ENCODE measurements at regions not wholly inside any gene's neighbourhood (a gene's known extent, or its start where the extent isn't known, plus 50 kb on each side); places are given as distances from the start of the nearest gene placed in this dataset.
"Not testable (repeated sequence)": the region's sequence is repeated elsewhere in the genome, so short reads cannot be mapped to it uniquely, and the experiment has no call there.

DNA sequence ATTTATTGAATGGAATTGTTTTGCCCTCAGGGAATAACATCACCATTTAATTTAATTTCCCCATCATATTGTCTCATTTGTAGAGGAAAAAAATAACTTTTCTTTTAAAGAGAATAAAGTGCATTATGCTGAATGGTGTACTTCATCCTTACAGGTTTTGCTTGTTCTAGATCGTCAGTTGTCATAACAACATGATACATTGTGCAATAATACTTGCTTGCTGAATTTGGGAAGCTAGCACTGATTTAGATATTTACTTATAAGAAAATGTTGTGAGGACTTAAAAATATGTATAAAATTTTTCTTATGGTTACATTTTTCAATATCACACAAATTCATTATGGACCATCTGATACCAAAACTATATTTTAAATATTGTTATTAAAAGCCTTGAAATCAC, 509.0 kb upstream of the POU3F2 start:
- DNase-seq (ENCODE audit: low read depth), result no peak

DNA sequence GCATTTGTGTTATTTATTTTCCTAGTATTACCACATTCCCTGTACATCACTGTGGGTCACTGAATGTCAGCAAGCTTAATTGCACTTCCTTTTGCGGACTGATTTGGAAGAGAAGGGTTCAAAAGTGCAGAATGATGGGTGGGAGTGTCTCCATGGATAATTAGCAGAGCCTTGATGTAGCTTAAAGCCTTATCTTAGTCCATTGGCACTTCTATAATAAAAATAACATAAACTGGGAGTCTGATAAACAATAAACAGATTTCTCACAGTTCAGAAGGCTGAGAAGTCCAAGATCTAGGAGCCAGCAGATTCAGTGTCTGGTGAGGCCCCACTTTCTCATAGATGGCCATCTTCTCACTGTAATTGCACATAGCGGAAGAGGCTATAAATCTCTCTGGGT, 501.1 kb upstream of the POU3F2 start:
- DNase-seq (ENCODE audit: low read depth), result no peak

DNA sequence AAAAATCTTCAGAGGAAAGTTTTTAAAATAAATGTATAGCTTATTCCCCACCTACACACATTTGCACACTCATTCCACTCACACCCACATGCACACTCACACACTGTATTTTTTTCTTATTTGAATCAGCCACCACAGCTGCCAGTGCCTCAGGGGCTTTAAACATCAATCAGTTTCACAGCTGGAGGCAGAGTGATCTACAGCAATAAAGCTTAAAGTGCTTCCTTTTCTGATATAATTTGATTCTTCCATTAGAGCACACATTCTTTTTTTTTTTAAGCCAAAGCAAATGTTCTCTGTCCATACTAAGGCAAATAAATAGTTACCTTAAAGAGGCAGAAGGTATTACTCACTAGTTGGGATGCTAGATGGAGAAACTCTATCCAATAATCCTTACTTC, 498.8 kb upstream of the POU3F2 start:
- no peak for DNase-seq (ENCODE audit: low read depth)

DNA sequence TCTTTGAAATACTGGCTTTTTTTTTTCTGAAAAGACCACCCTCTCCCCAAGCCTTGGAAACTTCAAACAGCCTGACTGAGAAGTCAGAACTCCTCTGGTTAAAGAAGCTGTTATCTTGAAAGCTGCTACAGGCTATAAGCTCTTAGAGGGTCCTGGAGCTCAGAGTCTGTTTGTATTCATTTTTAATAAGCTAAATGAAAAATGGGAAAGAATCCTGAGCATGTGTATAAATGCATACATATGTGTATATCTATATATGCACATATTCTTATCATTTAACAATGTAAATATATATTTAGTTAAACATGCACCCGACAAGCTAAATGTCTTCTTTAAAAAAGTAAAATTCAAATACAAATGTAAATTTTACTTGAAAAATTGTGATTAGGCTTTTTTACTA, 494.9 kb upstream of the POU3F2 start:
- DNase-seq (ENCODE audit: low read depth), result no peak

DNA sequence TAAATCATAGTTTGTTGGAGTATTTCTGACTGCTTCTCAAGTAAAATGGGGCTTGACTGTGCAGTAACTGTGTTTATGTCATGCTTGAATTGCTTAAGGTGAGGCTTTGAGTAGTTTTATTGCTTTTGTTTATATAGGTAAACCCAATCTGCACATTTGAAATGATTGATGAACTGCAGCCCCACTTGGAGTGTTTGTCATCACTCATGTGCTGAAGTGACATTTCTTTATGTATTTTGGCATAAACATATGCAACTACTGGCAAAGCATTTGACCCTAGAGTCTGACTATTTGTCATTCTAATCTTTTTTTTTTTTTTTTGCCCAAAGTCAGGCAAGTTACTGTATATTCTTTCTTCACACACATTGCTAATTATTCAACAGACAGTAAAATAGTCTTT, 491.4 kb upstream of the POU3F2 start:
- no peak for DNase-seq (ENCODE audit: low read depth)

DNA sequence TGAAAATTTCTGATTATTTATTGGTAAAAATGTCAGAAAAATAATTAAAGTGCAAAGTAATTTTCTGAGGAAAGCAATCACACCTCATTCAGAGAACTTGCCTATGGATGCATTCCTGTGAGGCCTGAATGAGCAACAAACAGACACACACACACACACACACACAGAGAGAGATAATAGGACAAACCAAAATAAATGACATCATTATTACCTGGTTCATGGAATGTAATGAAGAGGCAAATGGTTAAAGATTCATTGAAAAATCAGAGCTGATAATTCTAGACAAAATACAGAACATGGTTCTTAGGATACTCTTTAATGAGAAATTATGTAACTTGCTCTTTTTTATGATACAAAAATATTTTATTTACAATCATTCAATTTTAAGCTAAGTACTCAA, 490.6 kb upstream of the POU3F2 start:
- no peak for DNase-seq (ENCODE audit: low read depth)

DNA sequence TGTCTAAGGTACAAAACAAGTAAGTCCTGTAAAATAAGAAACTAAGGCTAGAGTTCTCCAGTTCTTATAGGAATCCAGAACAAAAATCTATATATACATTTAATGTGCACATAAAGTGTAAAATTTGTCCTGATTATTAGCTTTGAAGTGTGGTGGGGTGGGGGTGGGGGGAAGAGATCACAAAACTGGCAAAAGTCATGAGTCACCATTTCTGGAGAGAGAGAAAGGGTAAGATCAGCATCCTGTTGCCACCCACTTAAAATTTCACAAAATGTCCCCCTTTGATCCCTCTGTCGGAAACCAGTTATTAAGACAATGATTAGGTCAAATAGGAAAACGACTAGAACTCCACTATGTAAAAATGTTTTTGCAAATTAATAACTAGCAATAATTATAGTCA, 482.0 kb upstream of the POU3F2 start:
- DNase-seq (ENCODE audit: low read depth), result no peak

DNA sequence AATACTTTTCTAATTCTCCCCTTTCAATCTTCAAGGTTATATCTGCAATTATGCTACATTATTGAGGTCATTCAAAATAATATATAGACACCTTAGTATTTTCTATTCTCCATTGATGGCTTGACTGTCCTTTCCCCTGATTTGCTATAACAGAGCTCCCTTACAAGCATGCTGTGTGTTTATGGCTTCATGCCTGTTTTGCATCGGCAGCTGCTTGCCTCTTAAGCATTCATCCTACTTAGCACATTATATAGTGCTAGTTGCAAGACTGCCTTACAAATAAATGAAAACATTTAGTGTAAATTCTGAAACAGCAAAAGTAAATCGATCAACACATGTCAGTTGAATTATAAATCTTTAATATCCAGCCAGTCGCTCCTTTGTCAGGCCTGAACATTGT, 476.2 kb upstream of the POU3F2 start:
- DNase-seq (ENCODE audit: low read depth), result no peak

DNA sequence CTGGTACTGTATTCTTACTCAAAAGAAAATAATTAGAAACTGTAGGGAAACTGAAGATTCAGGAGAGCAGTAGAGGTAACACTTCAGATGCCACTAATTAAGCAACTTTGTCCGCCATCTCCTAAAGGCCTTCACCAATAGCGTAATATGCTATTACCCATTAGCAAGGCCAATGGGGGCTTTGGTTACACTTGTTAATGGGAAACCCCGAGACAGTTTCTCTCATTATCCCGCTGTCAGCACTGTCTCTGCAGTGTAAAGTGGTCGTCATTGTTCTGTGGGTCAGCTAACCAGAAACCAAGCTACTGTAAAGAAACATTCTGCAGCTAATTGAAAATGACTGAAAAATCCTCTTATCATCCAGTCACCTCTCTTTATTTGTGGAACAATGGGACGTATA, 468.0 kb upstream of the POU3F2 start:
- no peak for DNase-seq (ENCODE audit: low read depth)

DNA sequence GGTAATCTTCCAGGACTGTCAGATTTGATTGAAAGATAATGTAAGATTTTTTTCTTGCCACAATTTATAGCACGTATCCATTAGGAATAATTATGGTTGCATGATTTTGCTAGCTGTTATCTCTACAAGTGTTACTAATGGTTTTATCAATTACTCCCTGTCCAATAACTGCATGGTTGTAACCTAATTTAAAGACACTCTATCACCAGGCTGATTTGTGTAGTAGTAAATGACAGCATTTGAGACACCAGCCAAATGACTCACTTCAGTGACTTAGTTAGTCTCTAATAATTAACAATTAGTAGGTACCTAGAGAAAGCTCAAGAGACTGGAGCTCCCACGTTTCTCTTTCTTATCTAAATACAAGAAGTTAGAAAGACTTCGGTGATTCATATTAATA, 453.8 kb upstream of the POU3F2 start:
- no peak for DNase-seq (ENCODE audit: low read depth)

DNA sequence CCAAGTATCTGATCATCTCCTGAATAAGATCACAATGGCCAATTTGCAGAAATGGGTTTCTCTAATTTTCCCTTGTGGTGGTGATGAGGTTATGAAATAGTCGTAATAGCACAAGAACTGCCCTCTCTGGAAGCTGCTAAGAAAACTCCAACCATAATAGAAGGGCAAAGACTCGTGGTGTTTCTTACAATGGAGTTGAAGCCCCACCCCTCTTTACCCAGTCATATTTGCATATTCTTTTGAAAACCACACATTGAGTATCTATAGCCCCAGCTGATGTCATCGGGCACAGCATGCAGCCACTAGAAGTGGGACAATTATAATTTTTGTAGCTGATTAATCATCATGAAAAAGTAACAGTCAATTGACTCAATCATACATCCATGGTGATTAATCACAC, 452.1 kb upstream of the POU3F2 start:
- DNase-seq (ENCODE audit: low read depth), result no peak

DNA sequence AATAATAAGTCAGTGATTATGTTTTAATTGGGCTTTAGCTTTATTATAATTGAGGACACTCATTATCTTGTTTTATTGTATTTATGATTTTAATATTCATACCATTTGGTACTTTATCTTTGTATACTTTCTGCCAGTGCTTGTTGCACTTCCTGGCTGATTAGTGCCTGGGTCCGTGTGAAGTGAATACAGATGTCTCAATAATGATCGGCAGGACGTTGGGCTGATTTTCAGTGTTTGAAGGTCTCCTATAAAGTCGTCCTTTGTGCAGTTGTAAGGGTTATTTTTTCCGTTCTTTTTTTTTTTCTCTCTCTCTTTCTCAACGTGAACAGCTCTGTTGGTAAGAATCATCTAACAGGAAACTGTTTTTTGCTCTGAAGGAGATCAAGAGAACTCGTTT, 450.0 kb upstream of the POU3F2 start:
- no peak for DNase-seq (ENCODE audit: low read depth)

DNA sequence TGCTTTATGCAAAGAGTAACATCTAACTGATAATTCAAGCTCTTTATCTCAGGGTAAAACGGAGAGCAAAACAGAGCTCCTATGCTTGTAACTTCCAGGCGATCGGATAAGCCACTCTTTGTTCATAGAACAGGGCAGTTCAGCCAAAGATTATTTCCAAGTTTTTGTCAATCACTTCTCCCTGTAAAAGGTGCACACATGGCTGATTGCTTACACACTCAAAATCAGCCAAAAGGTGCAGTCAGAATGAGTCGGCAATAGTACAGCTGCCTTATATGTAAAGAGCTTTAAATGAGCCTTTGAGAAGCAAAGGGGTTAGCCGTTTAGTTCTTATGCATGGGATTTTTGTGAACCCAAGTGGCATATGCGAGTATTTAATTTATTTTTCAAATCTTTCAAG, 449.6 kb upstream of the POU3F2 start:
- DNase-seq (ENCODE audit: low read depth), result no peak

DNA sequence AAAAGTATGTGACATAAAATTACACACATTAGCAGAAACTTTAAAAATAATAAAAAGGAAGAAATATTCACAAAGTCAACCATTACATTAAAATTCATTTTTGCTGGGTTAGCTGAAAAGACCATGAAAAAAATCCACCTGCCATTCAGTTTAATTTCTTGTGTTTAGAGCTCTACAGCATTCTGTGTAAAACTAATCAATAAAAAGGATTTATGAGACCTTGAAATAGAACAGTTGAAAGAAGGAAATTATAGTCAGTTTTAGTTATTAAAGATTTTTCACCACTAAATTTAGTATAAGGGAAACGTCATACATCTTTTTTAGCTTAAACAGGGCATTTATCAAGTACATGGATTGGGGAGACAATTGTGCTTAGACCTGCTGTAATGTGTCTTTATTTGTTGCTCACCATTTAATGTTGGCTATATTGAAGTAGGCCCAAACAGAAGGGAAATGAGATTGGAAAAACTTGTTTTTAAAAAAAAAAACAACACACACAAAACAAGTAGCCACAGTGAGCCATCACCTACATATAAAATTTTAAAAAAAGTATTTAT, 438.7 kb upstream of the POU3F2 start:
- DNase-seq (ENCODE audit: low read depth), result no peak

DNA sequence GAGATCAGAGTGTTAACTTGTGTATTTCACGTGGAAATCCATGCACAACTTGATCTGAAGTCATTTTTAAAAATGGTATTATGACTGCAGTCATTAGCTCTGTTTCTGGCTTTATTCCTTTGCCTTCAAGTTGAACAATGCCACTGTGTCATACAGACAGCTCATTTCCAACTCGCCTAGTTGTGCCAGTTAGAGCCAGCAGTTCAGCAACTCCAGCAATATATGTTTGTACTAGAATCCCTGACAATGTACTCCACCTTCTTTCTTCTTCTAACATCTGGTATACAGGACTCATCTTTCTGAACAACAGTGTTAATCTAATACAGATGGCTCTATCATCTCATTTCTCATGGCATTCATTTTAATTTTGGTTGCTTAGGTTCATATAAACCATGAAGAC, 418.3 kb upstream of the POU3F2 start:
- no peak for DNase-seq (ENCODE audit: low read depth)

DNA sequence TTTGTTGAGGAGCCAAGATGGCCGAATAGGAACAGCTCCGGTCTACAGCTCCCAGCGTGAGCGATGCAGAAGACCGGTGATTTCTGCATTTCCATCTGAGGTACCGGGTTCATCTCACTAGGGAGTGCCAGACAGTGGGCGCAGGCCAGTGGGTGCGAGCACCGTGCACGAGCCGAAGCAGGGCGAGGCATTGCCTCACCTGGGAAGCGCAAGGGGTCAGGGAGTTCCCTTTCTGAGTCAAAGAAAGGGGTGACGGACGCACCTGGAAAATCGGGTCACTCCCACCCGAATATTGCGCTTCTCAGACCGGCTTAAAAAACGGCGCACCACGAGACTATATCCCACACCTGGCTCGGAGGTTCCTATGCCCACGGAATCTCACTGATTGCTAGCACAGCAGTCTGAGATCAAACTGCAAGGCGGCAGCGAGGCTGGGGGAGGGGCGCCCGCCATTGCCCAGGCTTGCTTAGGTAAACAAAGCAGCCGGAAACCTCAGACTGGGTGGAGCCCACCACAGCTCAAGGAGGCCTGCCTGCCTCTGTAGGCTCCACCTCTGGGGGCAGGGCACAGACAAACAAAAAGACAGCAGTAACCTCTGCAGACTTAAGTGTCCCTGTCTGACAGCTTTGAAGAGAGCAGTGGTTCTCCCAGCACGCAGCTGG, 417.7 kb upstream of the POU3F2 start:
- DNase-seq (ENCODE audit: low read depth), result not testable (repeated sequence)

DNA sequence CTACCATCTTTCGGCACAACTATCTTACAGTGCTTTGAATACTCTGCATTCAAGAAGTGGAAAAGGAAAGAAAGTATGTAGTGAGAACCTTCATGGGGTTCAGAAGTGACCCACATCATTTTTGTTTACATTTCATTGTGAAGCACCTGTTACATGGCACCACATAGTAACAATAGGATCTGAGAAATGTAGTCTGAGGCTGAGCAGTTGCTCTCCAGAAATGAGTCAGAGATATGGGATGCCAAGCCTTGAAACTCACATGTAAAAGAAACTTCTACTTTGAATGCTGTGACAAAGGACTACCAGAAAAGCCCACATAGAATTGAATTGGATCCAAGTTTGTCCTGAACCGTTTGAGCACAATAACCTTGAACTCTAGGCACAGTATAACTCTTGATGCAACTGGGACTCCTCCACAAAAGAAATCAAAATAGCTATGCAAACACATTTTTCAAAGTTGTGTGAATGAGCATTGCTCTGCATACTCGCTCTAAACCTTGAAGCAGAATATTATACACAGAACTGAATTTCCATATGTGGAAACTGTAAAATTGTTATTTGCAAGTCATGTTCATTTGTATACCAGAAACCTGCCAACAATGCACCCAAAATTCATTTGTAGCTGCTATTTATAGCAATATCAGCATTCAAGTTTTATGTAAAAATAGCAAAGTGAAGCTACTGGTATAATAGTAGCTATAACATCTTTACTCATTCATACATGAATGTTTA, 400.9 kb upstream of the POU3F2 start:
- DNase-seq (ENCODE audit: low read depth), result no peak

DNA sequence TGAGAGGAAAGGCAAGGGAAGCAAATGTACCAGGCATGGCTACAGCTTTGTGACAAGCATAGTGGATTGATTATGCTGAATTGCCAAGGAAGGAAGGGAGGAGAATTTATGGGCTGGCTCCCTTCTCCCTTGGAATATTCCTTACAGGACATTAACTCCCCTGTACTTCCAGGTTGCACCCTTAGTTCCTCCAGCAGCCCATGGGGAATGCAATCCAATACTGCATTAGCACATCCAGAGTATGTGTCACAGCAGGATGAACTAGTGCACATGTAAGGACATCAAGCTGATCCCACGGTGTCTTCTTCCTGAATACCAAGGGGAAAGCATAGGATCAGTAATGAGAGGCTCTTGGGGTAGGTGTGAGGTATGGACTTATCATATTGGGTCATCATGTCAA, 390.7 kb upstream of the POU3F2 start:
- DNase-seq (ENCODE audit: low read depth), result no peak

DNA sequence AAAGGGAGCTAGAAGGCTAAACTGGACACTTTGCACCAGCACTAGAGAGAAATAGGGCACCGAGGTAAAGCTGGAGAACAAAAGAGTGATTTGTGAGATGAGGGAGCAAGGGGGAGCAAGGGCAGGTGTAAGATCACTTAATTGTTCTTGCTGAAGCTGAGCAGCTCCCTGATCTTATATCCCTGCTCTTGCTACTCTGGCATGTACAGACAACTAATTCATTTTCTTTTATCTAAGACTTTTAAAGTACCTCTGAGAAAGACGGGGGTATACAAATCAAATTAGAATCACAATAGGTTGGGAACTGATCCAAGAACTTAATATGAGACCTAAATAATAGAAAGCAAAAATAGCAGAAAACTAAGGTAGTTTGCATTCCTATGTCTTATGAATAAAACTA, 381.7 kb upstream of the POU3F2 start:
- DNase-seq (ENCODE audit: low read depth), result no peak

DNA sequence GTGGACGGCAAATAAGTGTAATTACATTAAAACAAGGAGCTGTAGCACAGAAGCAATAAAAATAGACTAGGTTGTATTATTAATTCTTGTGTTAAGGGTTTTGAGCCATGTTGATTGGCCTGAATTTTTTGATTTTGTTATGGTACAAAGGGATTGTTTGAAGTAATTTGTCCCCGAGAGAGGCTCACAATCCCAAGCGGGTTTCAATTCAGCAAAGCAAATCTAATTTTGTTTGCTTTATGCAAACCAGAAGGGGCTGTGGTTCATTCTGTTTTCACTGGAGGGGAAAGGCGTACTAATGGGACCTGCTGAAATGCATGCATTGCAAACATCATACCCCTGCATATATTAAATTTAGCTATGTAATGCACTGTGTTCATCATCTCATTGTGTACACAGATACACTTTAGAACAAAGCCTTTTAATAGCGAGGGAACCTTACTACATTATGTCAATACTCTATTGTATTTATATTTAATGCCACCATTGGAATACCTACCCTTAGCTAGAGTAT, 379.5 kb upstream of the POU3F2 start:
- no peak for DNase-seq (ENCODE audit: low read depth)

DNA sequence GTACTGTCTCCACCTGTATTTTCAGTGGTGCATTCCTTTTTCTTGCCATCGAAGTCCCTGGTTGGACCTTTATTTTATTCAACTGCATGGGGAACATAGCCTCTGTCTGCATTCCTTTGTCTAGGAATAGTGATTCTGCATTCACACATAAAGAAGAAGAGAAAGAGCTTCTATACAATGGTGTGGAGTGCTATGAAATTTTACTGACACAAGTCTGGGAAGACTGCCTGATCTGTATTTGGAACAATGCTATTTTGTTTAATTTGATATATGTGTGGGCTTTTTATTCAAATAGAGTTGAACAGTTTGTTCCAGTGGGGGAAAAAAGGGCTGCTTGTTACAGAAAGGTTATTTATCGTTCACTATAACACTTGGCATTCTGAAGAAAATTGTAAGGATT, 375.7 kb upstream of the POU3F2 start:
- no peak for DNase-seq (ENCODE audit: low read depth)

DNA sequence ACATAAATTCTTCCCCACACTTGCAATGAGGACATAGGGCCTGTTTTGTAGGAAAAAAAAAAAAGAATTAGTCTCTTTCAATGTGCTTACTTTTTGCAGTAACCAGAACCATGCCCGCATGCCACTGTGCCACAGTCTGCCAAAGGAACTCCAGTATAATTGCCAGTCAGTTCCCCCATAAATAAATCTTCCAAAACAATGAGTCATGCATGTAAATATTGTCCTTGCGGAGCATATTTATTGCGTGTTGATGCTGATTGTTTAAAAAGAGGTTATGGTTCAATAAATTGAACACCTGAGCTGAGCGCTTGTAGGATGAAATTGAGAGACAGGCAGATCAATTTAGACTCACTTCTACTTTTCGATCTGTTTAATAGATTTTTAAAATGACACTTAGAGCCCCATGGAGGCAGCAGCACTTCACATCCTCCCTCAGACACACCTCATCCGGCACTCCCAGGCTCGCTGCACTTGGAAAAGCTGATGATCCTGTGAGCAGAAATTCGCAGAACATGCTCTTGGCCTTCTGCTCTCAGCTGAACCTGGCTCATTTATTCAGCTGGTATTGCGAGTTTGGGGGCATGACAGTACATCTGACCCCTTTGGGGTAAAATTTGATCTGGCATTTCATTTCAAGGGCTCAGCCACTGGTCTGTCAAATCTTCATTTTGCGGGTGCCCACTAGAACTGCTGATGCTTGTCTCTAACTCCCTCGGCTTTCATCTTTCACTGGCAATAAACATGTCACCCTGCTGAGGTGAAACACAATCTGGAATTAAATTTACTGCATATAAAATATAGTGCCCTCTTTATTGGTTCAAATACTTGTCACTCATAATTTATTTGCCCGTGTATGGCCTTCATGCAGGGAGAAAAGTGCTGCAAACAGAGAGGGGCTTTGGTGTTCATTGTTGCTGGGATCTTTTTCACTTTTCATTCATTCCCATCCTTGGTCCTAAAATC, 371.1 kb upstream of the POU3F2 start:
- DNase-seq (ENCODE audit: low read depth), result no peak

Data from non-pigmented ciliary epithelial cell (primary cell).